ENCODE measurements at regions not wholly inside any gene's neighbourhood (a gene's known extent, or its start where the extent isn't known, plus 50 kb on each side); places are given as distances from the start of the nearest gene placed in this dataset.

- H3K9me2 ChIP-seq (ENCODE audit: insufficient read depth): no peaks in the 10 kb centered on the region
- H3K4me3 ChIP-seq (replicated peaks in 1 of 2; ENCODE audit: low read depth in 1 of 2, low read length in 2 of 2): no peak overlapping the region
- no peak overlapping the region for H2AFZ ChIP-seq (ENCODE audit: low read depth, low read length, poor library complexity, severe bottlenecking)
- H3K27me3 ChIP-seq (ENCODE audit: insufficient read depth, low read length): no peaks in the 10 kb centered on the region
- RAD21 ChIA-PET (ENCODE audit: low non-redundant PET in 1 of 2, low total read pairs in 2 of 2, uncharacterized antibody in 2 of 2, unreplicated experiment in 2 of 2): no interaction called here
- BruUV-seq (replicated peaks): no TSS peak
- no peak overlapping the region for H3K9ac ChIP-seq (ENCODE audit: low read length)
- H4K20me1 ChIP-seq (ENCODE audit: insufficient read depth): no peaks in the 10 kb centered on the region
- H3K79me2 ChIP-seq (ENCODE audit: insufficient read depth, low read length): no peaks in the 10 kb centered on the region
- peaks cover 11 to 21% of the 10 kb centered on the region in 2 experiments for H3K4me1 ChIP-seq (ENCODE audit: control insufficient read depth in 1 of 2, insufficient read depth in 2 of 2, low read length in 2 of 2)
- no peak for DNase-seq (ENCODE audit: low read depth, low spot score)
- POLR2A ChIA-PET: no interaction called here
- H3K27ac ChIP-seq (ENCODE audit: low read depth, low read length): no peak overlapping the region
- intact Hi-C loops (cut with micrococcal nuclease): no loop called here
- no peak for TF ChIP-seq ZFX (IDR thresholded peaks at IDR 0.05)
- TF ChIP-seq EZH2 (IDR thresholded peaks at IDR 0.05): no peak
- TF ChIP-seq ZBTB33 (IDR thresholded peaks at IDR 0.05; ENCODE audit: extremely low read depth, insufficient replicate concordance, low read length): no peak
- no peak for TF ChIP-seq YY1 (IDR thresholded peaks at IDR 0.05; ENCODE audit: extremely low read depth, insufficient replicate concordance, low read depth, low read length)
- TF ChIP-seq REST (IDR thresholded peaks at IDR 0.05; ENCODE audit: low read depth): no peak
- TF ChIP-seq MAX (IDR thresholded peaks at IDR 0.05): no peak
- no peak for TF ChIP-seq POLR2A (IDR thresholded peaks at IDR 0.05; ENCODE audit: borderline replicate concordance, extremely low read depth, insufficient read depth, insufficient read length)
- no peak for TF ChIP-seq SRF (IDR thresholded peaks at IDR 0.05; ENCODE audit: low read depth)
- TF ChIP-seq TCF7L2 (IDR thresholded peaks at IDR 0.05; ENCODE audit: borderline replicate concordance, extremely low read depth, insufficient read depth, insufficient read length): no peak
- TF ChIP-seq POLR2AphosphoS5 (IDR thresholded peaks at IDR 0.05; ENCODE audit: low read depth, low read length): no peak
- TF ChIP-seq CEBPB (IDR thresholded peaks at IDR 0.05; ENCODE audit: low read depth): no peak
- TF ChIP-seq RAD21 (IDR thresholded peaks at IDR 0.05; ENCODE audit: low read depth): no peak
- TF ChIP-seq FOSL1 (IDR thresholded peaks at IDR 0.05; ENCODE audit: low read depth): no peak
- TF ChIP-seq EGR1 (IDR thresholded peaks at IDR 0.05; ENCODE audit: low read depth): no peak
- no peak for TF ChIP-seq SIN3A (IDR thresholded peaks at IDR 0.05; ENCODE audit: low read depth)
- no peak for TF ChIP-seq ATF3 (IDR thresholded peaks at IDR 0.05)
- TF ChIP-seq SP1 (IDR thresholded peaks at IDR 0.05; ENCODE audit: low read depth): no peak
- no peak for TF ChIP-seq ELF1 (IDR thresholded peaks at IDR 0.05; ENCODE audit: borderline replicate concordance, low read depth)
- TF ChIP-seq JUND (IDR thresholded peaks at IDR 0.05): no peak
- H3K4me2 ChIP-seq (ENCODE audit: low read length): no peak overlapping the region
- H3K36me3 ChIP-seq (ENCODE audit: control insufficient read depth in 1 of 2, insufficient read depth in 2 of 2, low read length in 2 of 2): no peaks in the 10 kb centered on the region
- ATAC-seq: no peak
- H3K9me3 ChIP-seq (ENCODE audit: control insufficient read depth in 1 of 2, insufficient read depth in 1 of 2, low read depth in 1 of 2, low read length in 2 of 2): no peaks in the 10 kb centered on the region
- CTCF ChIA-PET: interaction anchor here (1.2 kb wide), 1 partner anchor 177 kb away, joined by 3 read pairs; no protein-coding TSS in a partner anchor
Observed at GRCh38 chr15:35698331-35698730, 152.4 kb upstream of the DPH6 start.

Data from HCT116 (cell line).